ENCODE measurements at regions not wholly inside any gene's neighbourhood (a gene's known extent, or its start where the extent isn't known, plus 50 kb on each side); places are given as distances from the start of the nearest gene placed in this dataset.

DNA sequence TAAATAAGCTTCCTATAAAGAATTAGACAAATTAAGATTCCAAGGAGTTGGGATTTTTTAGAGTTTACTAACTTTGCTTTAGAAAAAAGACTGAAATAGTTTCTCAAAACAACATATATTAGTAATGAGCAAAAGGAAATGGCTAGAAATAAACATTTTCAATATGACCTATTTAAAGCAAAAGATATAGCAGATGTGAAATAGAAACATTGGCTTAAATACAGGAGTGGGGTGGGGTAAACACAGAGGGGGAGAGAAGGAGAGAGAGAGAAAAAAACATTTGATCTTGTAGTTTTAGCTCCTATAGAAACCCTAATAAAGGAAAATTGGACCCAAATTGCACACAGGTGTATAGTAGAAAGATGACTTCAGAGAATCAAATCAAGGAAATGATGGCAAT is 794.5 kb downstream of the MED13L start:
- TF ChIP-seq, protein P1, sequence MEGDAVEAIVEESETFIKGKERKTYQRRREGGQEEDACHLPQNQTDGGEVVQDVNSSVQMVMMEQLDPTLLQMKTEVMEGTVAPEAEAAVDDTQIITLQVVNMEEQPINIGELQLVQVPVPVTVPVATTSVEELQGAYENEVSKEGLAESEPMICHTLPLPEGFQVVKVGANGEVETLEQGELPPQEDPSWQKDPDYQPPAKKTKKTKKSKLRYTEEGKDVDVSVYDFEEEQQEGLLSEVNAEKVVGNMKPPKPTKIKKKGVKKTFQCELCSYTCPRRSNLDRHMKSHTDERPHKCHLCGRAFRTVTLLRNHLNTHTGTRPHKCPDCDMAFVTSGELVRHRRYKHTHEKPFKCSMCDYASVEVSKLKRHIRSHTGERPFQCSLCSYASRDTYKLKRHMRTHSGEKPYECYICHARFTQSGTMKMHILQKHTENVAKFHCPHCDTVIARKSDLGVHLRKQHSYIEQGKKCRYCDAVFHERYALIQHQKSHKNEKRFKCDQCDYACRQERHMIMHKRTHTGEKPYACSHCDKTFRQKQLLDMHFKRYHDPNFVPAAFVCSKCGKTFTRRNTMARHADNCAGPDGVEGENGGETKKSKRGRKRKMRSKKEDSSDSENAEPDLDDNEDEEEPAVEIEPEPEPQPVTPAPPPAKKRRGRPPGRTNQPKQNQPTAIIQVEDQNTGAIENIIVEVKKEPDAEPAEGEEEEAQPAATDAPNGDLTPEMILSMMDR (IDR thresholded peaks at IDR 0.05) = no peak
- no peak for TF ChIP-seq POLR2A (IDR thresholded peaks at IDR 0.05)
- TF ChIP-seq EP300 (IDR thresholded peaks at IDR 0.05; ENCODE audit: low read depth) = no peak
- TF ChIP-seq POLR2AphosphoS5 (IDR thresholded peaks at IDR 0.05) = no peak
